ENCODE measurements at regions not wholly inside any gene's neighbourhood (a gene's known extent, or its start where the extent isn't known, plus 50 kb on each side); places are given as distances from the start of the nearest gene placed in this dataset.

GRCh38 chr18:4639628-4640310 is 184.7 kb upstream of the DLGAP1 start:
- no peak for DNase-seq (ENCODE audit: low spot score)

- DNase-seq (ENCODE audit: low spot score): no peak
Observed at GRCh38 chr18:4638680-4639079, 183.6 kb upstream of the DLGAP1 start.

- no peak for DNase-seq (ENCODE audit: low spot score)
Observed at GRCh38 chr18:4637876-4638275, 182.8 kb upstream of the DLGAP1 start.

GRCh38 chr18:4636967-4637366 is 181.9 kb upstream of the DLGAP1 start:
- no peak for DNase-seq (ENCODE audit: low spot score)

GRCh38 chr18:4631239-4631638 is 176.1 kb upstream of the DLGAP1 start:
- no peak for DNase-seq (ENCODE audit: low spot score)

- no peak for DNase-seq (ENCODE audit: low spot score)
Observed at GRCh38 chr18:4605212-4605611, 150.1 kb upstream of the DLGAP1 start.

- no peak for DNase-seq (ENCODE audit: low spot score)
Observed at GRCh38 chr18:4603955-4604354, 148.8 kb upstream of the DLGAP1 start.

GRCh38 chr18:4599312-4599711 is 144.2 kb upstream of the DLGAP1 start:
- DNase-seq (ENCODE audit: low spot score): no peak

- no peak for DNase-seq (ENCODE audit: low spot score)
Observed at GRCh38 chr18:4597301-4597700, 142.2 kb upstream of the DLGAP1 start.

- DNase-seq (ENCODE audit: low spot score): no peak
Observed at GRCh38 chr18:4593895-4594294, 138.8 kb upstream of the DLGAP1 start.

GRCh38 chr18:4593459-4593858 is 138.4 kb upstream of the DLGAP1 start:
- DNase-seq (ENCODE audit: low spot score): no peak

GRCh38 chr18:4589056-4589800 is 134.1 kb upstream of the DLGAP1 start:
- DNase-seq (ENCODE audit: low spot score): no peak

GRCh38 chr18:4587204-4587603 is 132.1 kb upstream of the DLGAP1 start:
- no peak for DNase-seq (ENCODE audit: low spot score)

- DNase-seq (ENCODE audit: low spot score): no peak
Observed at GRCh38 chr18:4586731-4587130, 131.6 kb upstream of the DLGAP1 start.

GRCh38 chr18:4582431-4583335 is 127.6 kb upstream of the DLGAP1 start:
- DNase-seq (ENCODE audit: low spot score): no peak

- no peak for DNase-seq (ENCODE audit: low spot score)
Observed at GRCh38 chr18:4581966-4582365, 126.9 kb upstream of the DLGAP1 start.

GRCh38 chr18:4578449-4578848 is 123.3 kb upstream of the DLGAP1 start:
- DNase-seq (ENCODE audit: low spot score): no peak

- no peak for DNase-seq (ENCODE audit: low spot score)
Observed at GRCh38 chr18:4573735-4574134, 118.6 kb upstream of the DLGAP1 start.

- DNase-seq (ENCODE audit: low spot score): no peak
Observed at GRCh38 chr18:4557502-4557901, 102.4 kb upstream of the DLGAP1 start.

- DNase-seq (ENCODE audit: low spot score): no peak
Observed at GRCh38 chr18:4551001-4551360, 95.9 kb upstream of the DLGAP1 start.

- DNase-seq (ENCODE audit: low spot score): no peak
Observed at GRCh38 chr18:4549164-4549872, 94.2 kb upstream of the DLGAP1 start.

GRCh38 chr18:4547126-4547525 is 92.0 kb upstream of the DLGAP1 start:
- no peak for DNase-seq (ENCODE audit: low spot score)
